IPS-20b (cell line): ENCODE measurements at regions not wholly inside any gene's neighbourhood (a gene's known extent, or its start where the extent isn't known, plus 50 kb on each side); places are given as distances from the start of the nearest gene placed in this dataset.
"Not testable (repeated sequence)": the region's sequence is repeated elsewhere in the genome, so short reads cannot be mapped to it uniquely, and the experiment has no call there.

Experiments used
- H3K27ac ChIP-seq: one replicate; pipeline ENCODE4 v1.5.1; 2013; ENCODE audit warnings: low read length
- H3K27me3 ChIP-seq: 2 replicates; pipeline ENCODE4 v1.6.1; 2013; ENCODE audit warnings: mild to moderate bottlenecking, low read length, inconsistent platforms; ENCODE audit not compliant: insufficient read depth
- H3K36me3 ChIP-seq: 2 replicates; pipeline ENCODE4 v1.6.1; 2013; ENCODE audit warnings: low read depth, mild to moderate bottlenecking, inconsistent platforms, low read length, moderate library complexity; ENCODE audit not compliant: insufficient read depth
- H3K4me1 ChIP-seq: 2 replicates; pipeline ENCODE4 v1.6.1; 2013; ENCODE audit warnings: mild to moderate bottlenecking, control low read depth, inconsistent platforms, low read length, moderate library complexity; ENCODE audit not compliant: insufficient read depth
- H3K4me3 ChIP-seq: 2 replicates; pipeline ENCODE4 v1.5.1; 2013; ENCODE audit warnings: mild to moderate bottlenecking, low read length, inconsistent platforms
- H3K9ac ChIP-seq: 2 replicates; pipeline ENCODE4 v1.6.1; 2013; ENCODE audit warnings: low read depth, mild to moderate bottlenecking, inconsistent platforms, low read length, moderate library complexity
- H3K9me3 ChIP-seq: 2 replicates; pipeline ENCODE4 v1.6.1; 2013; ENCODE audit warnings: mild to moderate bottlenecking, low read depth, low read length, inconsistent platforms; ENCODE audit not compliant: insufficient read depth

DNA sequence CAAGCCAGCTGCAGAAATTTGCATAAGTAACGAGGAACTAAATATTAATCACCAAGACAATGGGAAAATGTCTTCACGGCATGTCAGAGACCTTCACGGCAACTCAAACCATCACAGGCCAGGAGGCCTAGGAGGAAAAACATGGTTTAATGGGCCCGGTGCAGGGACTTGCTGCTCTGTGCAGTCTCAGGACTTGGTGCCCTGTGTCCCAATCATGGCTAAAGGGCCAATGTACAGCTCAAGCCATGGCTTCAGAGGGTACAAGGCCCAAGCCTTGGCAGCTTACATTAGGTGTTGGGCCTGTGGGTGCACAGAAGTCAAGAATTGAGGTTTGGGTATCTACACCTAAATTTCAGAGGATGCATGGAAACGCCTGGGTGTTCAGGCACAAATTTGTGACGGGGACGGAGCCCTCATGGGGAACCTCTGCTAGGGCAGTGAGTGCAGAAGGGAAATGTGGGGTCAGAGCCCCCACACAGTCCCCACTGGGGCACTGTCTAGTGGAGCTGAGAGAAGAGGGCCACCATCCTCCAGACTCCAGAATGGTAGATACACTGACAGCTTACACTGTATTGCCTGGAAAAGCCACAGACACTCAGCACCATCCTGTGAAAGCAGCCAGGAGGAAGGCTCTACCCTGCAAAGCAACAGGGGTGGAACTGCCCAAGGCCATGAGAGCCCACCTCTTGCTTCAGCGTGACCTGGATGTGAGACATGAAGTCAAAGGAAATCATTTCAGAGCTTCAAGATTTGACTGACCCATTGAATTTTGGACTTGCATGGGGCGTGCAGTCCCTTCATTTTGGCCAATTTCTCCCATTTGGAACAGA is 5284.3 kb upstream of the TPTE start:
- not testable (repeated sequence) for H3K4me3 ChIP-seq, H3K9ac ChIP-seq
- peaks cover 93% of the 10 kb centered on the region for H3K9me3 ChIP-seq

DNA sequence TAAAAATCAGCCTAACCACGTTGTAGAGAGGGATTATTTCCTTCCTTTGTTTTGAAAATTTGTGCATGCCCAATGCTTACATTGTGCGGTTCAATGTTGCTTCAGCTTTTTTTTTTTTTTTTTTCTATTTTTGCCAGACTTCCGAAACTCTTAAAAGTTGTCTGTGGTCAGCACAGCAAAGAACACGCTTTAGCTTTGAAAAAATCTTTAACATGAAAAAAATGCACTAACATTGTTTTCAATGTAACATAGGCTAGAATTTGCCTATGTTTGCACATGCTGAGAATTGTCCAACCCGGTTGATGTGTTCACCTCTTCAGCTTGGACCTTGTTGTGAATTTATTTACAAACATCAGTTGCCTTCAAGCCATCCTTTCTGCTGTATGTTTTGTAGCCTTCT is 5280.9 kb upstream of the TPTE start:
- H3K9me3 ChIP-seq = peaks cover 92% of the 10 kb centered on the region
- not testable (repeated sequence) for H3K9ac ChIP-seq, H3K36me3 ChIP-seq, H3K4me1 ChIP-seq, H3K27me3 ChIP-seq, H3K27ac ChIP-seq
- H3K4me3 ChIP-seq = peak overlapping the region; percentile 26; the same call in 1 of the 2 replicates

More for the DNA sequence above, 5284.3 kb upstream of the TPTE start:
- H3K27ac ChIP-seq, H3K27me3 ChIP-seq, H3K36me3 ChIP-seq, H3K4me1 ChIP-seq: not testable (repeated sequence)

DNA sequence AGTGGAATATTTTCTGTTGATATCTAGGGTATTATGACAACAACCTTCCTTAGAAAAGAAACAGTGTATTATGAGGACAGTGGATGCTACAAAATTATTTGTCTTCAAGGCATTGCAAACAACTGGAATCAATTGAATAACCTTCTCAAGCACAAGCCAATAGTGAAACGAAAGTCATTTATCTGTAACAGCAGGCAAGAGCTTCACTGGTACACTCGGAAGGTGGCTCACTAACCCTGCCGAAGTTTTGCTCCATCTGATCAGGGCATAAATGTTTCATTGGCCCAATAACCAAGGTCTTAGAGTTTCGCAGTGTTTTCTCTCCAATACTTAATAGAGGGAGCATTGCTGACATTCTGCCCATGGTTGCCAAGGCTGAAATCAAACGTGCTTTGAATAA is 5278.7 kb upstream of the TPTE start:
- not testable (repeated sequence) for H3K27me3 ChIP-seq, H3K4me3 ChIP-seq, H3K36me3 ChIP-seq, H3K9ac ChIP-seq, H3K4me1 ChIP-seq, H3K27ac ChIP-seq
- peaks cover 87% of the 10 kb centered on the region for H3K9me3 ChIP-seq

- not testable (repeated sequence) for H3K4me3 ChIP-seq, H3K9ac ChIP-seq, H3K4me1 ChIP-seq, H3K27ac ChIP-seq, H3K36me3 ChIP-seq, H3K27me3 ChIP-seq
- peaks cover 85% of the 10 kb centered on the region for H3K9me3 ChIP-seq
Observed at GRCh38 chr21:5243257-5243656, 5278.1 kb upstream of the TPTE start.

- H3K4me3 ChIP-seq, H3K27ac ChIP-seq, H3K27me3 ChIP-seq, H3K36me3 ChIP-seq, H3K9ac ChIP-seq, H3K4me1 ChIP-seq: not testable (repeated sequence)
- H3K9me3 ChIP-seq = peaks cover 85% of the 10 kb centered on the region
Observed at GRCh38 chr21:5243715-5244375, 5277.5 kb upstream of the TPTE start.

- H3K36me3 ChIP-seq, H3K4me1 ChIP-seq, H3K27me3 ChIP-seq, H3K27ac ChIP-seq, H3K9ac ChIP-seq, H3K4me3 ChIP-seq: not testable (repeated sequence)
- peaks cover 81% of the 10 kb centered on the region for H3K9me3 ChIP-seq
Observed at GRCh38 chr21:5244376-5244718, 5277.0 kb upstream of the TPTE start.

- H3K27me3 ChIP-seq, H3K27ac ChIP-seq, H3K36me3 ChIP-seq, H3K9ac ChIP-seq, H3K4me3 ChIP-seq, H3K4me1 ChIP-seq: not testable (repeated sequence)
- H3K9me3 ChIP-seq = peaks cover 79% of the 10 kb centered on the region
Observed at GRCh38 chr21:5244954-5245353, 5276.4 kb upstream of the TPTE start.

DNA sequence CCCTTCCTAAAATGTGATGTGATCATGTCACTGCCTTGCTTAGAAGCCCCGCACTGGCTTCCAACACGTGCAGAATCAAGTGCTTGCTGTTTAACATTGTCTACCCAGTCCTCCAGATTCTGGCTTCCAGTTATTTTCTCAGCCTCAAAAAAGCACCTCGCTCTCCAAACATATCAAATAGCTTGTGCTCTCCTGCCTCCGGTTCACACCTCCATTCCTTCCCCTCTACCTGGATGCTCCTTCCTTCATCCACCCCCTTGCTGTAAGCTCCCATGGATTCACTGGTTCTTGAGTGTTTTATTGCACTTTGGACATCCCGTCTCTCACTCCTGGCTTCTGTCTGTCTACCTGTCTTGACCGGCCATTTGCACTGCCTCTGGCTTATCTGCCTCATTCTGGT is 5275.0 kb upstream of the TPTE start:
- not testable (repeated sequence) for H3K4me3 ChIP-seq, H3K9ac ChIP-seq, H3K36me3 ChIP-seq, H3K27ac ChIP-seq, H3K4me1 ChIP-seq, H3K27me3 ChIP-seq
- peaks cover 80% of the 10 kb centered on the region for H3K9me3 ChIP-seq

GRCh38 chr21:5247399-5247798 is 5274.0 kb upstream of the TPTE start:
- not testable (repeated sequence) for H3K27ac ChIP-seq, H3K27me3 ChIP-seq, H3K4me3 ChIP-seq, H3K36me3 ChIP-seq, H3K9ac ChIP-seq, H3K4me1 ChIP-seq
- peaks cover 80% of the 10 kb centered on the region for H3K9me3 ChIP-seq

DNA sequence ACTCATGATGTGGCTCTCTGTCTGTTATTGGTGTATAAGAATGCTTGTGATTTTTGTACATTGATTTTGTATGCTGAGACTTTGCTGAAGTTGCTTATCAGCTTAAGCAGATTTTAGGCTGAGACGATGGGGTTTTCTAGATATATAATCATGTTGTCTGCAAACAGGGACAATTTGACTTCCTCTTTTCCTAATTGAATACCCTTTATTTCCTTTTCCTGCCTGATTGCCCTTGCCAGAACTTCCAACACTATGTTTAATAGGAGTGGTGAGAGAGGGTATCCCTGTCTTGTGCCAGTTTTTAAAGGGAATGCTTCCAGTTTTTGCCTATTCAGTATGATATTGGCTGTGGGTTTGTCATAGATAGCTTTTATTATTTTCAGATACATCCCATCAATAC is 5271.3 kb upstream of the TPTE start:
- H3K9ac ChIP-seq, H3K36me3 ChIP-seq: not testable (repeated sequence)

DNA sequence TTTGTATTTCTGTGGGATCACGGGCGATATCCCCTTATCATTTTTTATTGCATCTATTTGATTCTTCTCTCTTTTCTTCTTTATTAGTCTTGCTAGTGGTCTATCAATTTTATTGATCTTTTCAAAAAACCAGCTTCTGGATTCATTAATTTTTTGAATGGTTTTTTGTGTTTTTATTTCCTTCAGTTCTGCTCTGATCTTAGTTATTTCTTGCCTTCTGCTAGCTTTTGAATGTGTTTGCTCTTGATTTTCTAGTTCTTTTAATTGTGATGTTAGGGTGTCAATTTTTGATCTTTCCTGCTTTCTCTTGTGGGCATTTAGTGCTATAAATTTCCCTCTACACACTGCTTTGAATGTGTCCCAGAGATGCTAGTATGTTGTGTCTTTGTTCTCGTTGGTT is 5270.2 kb upstream of the TPTE start:
- not testable (repeated sequence) for H3K9ac ChIP-seq, H3K4me3 ChIP-seq, H3K27ac ChIP-seq, H3K36me3 ChIP-seq, H3K27me3 ChIP-seq, H3K4me1 ChIP-seq
- H3K9me3 ChIP-seq = peaks cover 49% of the 10 kb centered on the region

More for the DNA sequence above, 5271.3 kb upstream of the TPTE start:
- not testable (repeated sequence) for H3K4me3 ChIP-seq, H3K27me3 ChIP-seq, H3K27ac ChIP-seq, H3K4me1 ChIP-seq
- peaks cover 56% of the 10 kb centered on the region for H3K9me3 ChIP-seq

- not testable (repeated sequence) for H3K36me3 ChIP-seq, H3K9ac ChIP-seq, H3K27me3 ChIP-seq, H3K4me3 ChIP-seq, H3K4me1 ChIP-seq, H3K27ac ChIP-seq
- peaks cover 44% of the 10 kb centered on the region for H3K9me3 ChIP-seq
Observed at GRCh38 chr21:5251866-5252265, 5269.5 kb upstream of the TPTE start.
